ENCODE measurements at regions not wholly inside any gene's neighbourhood (a gene's known extent, or its start where the extent isn't known, plus 50 kb on each side); places are given as distances from the start of the nearest gene placed in this dataset.

GRCh38 chr6:40849546-40849945 lies 189.5 kb downstream of the UNC5CL start:
- TF ChIP-seq CTCF (IDR thresholded peaks at IDR 0.05): no peak
- Histone ChIP-seq H3K4me3 (no peak overlapping the region), H3K4me1 (no peaks in the 10 kb centered on the region), H3K27ac (no peak overlapping the region), H3K36me3 (no peaks in the 10 kb centered on the region), H3K9me3 (no peaks in the 10 kb centered on the region), H3K27me3 (no peaks in the 10 kb centered on the region)
- ATAC-seq (no peak), DNase-seq (peak in 1 of 4 donors; percentile 29)
- intact Hi-C loops (cut with DNase I): no loop called here

DNA sequence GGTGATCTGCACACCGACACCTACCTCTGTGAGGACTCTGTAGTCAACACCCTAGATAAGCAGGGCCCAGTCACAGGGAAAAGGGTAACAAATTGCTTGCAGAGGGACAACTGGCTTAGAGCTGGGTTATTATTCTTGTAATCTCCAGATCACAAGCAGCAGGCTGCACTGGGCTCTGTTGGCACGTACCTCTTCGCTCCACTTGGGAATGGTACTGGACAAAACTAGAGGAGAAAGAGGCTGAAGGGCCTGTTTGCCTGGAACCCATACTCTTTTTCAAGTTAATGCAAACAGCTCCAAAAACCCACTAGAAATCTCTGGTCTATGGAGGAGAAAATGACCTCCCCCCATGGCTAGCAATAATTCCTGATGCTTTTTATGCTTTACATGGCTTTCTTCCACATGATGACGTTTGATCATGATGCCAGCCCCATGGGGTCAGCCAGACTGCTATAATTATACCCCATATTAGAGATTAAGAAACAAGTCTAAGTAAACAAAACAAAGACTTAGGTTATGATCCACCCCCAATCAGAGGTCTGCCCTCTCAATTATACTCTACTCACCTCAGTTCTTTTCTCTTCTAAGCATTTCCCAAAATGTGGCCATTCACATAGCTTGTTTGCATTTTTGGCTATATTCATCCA lies 190.0 kb downstream of the UNC5CL start:
- H3K27ac ChIP-seq: no peak overlapping the region
- DNase-seq: peak in 1 of 4 donors; percentile 39
- no peaks in the 10 kb centered on the region for H3K36me3 ChIP-seq
- ATAC-seq: no peak
- no peaks in the 10 kb centered on the region for H3K9me3 ChIP-seq
- no peak overlapping the region for H3K4me3 ChIP-seq
- H3K27me3 ChIP-seq: no peaks in the 10 kb centered on the region
- no peaks in the 10 kb centered on the region for H3K4me1 ChIP-seq
- intact Hi-C loops (cut with DNase I): no loop called here
- TF ChIP-seq CTCF (IDR thresholded peaks at IDR 0.05): no peak

- H3K9me3 ChIP-seq: no peaks in the 10 kb centered on the region
- H3K36me3 ChIP-seq: no peaks in the 10 kb centered on the region
- TF ChIP-seq CTCF (IDR thresholded peaks at IDR 0.05): no peak
- H3K4me1 ChIP-seq: no peaks in the 10 kb centered on the region
- H3K4me3 ChIP-seq: no peak overlapping the region
- DNase-seq: no peak
- intact Hi-C loops (cut with DNase I): no loop called here
- H3K27me3 ChIP-seq: no peaks in the 10 kb centered on the region
- no peak for ATAC-seq
- no peak overlapping the region for H3K27ac ChIP-seq
Measured at GRCh38 chr6:40848038-40848437, 191.0 kb downstream of the UNC5CL start.

- ATAC-seq: peak; percentile 74
- no peaks in the 10 kb centered on the region for H3K4me1 ChIP-seq
- H3K4me3 ChIP-seq: no peak overlapping the region
- no peak overlapping the region for H3K27ac ChIP-seq
- TF ChIP-seq CTCF (IDR thresholded peaks at IDR 0.05): peak; percentile 17 to 43
- intact Hi-C loops (cut with DNase I): no loop called here
- DNase-seq: peak in 2 of 4 donors; percentile 31 to 61
- no peaks in the 10 kb centered on the region for H3K36me3 ChIP-seq
- H3K27me3 ChIP-seq: no peaks in the 10 kb centered on the region
- no peaks in the 10 kb centered on the region for H3K9me3 ChIP-seq
Measured at GRCh38 chr6:40845553-40845952, 193.5 kb downstream of the UNC5CL start.

- H3K4me3 ChIP-seq: no peak overlapping the region
- DNase-seq (no peak), ATAC-seq (no peak)
- no peak for TF ChIP-seq CTCF (IDR thresholded peaks at IDR 0.05)
- no peak overlapping the region for H3K27ac ChIP-seq
- intact Hi-C loops (cut with DNase I): no loop called here
- H3K36me3 ChIP-seq: no peaks in the 10 kb centered on the region
- H3K4me1 ChIP-seq: no peaks in the 10 kb centered on the region
- no peaks in the 10 kb centered on the region for H3K27me3 ChIP-seq
- H3K9me3 ChIP-seq: no peaks in the 10 kb centered on the region
Measured at GRCh38 chr6:40844246-40844645, 194.8 kb downstream of the UNC5CL start.
